Activated CD4-positive, alpha-beta T cell treated with anti-CD3 and anti-CD28 coated beads for 4 hours (primary cell): ENCODE measurements at regions not wholly inside any gene's neighbourhood (a gene's known extent, or its start where the extent isn't known, plus 50 kb on each side); places are given as distances from the start of the nearest gene placed in this dataset.

Source experiments
- DNase-seq, 2 donors: peaks; one replicate each; pipeline ENCODE4 v3.0.0-alpha.2; 2020

GRCh38 chr21:40901691-40902090, 54.7 kb upstream of the DSCAM start:
- DNase-seq, result no peak

DNA sequence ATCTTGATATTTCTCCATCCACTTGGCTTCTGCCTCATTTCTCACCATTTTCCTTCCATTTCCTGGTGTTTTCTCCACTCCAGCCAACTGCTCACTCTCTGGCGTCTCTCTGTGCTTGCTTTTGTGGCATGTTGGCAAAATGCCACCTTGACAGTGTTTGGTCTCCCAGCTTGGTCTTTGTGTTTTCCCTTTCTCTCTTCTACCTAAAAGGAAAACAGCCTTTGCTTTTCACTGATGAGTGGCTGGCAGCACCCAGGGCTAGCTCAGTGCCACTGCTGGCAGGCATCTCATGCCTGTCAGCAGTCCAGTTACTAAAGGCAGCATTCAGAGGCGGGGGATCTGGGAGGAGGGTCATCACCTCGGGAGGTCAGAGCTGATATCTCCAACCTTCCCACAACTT, 55.3 kb upstream of the DSCAM start:
- no peak for DNase-seq

GRCh38 chr21:40902993-40903392, 56.0 kb upstream of the DSCAM start:
- no peak for DNase-seq

DNA sequence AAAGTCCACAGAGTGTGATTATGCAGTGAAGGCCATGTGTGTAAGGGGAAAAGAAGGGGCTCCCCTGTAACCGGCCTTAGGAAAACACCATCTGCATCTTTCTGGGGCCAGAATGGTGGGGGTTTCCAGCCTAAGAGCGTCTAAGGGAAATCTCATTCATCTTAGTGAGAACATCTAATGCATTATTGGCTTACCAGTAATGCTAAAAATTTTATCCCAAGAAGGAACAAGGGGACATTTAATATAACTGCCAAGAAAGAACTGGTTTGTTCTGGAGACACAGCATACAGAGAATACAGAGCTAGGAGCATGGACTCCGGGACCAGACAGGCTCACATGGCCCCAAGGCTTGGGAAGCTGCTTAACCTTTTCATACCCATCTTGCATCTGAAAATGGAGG, 58.3 kb upstream of the DSCAM start:
- DNase-seq, result no peak

- no peak for DNase-seq
Measured at GRCh38 chr21:40912375-40912774, 65.4 kb upstream of the DSCAM start.

- no peak for DNase-seq
Measured at GRCh38 chr21:40915114-40915513, 68.2 kb upstream of the DSCAM start.

DNA sequence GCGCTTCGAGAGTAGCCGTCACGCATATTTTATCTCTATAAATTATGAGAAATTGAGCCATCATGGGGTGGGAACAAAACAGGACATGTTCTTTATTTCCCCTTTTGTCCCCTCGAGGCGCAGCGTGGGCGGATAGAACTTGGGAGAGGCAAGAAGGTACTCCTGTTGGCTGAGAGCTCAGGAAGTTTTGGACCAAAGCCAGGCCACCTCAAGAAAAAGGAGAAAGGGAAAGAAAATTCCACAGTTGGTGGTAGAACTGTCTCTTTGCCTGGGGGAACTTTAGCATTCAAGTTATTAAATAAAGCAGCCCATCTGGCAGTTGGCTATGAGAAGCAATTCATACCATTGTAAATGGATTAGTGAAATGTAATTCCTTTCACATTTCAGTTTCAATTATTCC, 76.4 kb upstream of the DSCAM start:
- no peak for DNase-seq

- DNase-seq, result no peak
Measured at GRCh38 chr21:40923901-40924300, 76.9 kb upstream of the DSCAM start.

DNA sequence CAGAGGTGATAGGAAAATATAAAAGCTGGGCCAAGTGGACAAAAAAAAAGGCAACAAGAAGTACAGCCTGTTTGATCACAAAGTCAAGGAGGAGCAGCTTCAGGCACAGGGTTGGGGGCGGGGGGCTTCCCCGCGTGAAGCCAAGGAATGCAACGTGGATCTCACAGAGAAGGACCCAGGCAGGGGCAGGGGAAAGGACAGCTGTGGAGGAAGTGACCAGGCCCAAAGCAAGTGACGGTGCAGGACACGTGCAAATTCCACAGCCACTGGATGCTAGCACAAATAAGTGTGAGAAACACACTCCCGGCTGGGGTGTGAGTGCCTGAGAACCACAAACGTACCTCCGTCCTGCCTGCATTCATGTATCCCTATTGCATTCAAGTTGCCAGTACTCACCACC, 77.7 kb upstream of the DSCAM start:
- no peak for DNase-seq

DNA sequence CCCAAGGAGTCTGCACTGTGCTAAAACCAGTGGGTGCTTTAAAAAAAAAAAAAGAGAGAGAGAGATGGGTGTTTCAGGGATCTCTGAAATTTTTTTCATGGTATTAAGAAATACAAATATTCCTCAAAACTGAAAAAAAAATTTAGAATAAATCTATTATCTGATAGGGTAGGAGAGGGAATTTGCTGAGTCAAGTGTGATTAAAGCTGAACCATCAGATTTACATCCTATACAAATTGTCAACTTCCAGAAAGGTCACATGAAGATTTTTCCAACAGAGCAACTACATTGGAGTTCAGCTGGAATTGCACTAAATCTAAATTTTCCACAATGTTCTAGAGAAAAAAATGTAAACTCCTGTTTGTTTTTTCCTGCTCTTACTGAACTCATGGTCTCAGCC, 79.3 kb upstream of the DSCAM start:
- DNase-seq, result no peak

GRCh38 chr21:40929833-40930232, 82.9 kb upstream of the DSCAM start:
- no peak for DNase-seq

DNA sequence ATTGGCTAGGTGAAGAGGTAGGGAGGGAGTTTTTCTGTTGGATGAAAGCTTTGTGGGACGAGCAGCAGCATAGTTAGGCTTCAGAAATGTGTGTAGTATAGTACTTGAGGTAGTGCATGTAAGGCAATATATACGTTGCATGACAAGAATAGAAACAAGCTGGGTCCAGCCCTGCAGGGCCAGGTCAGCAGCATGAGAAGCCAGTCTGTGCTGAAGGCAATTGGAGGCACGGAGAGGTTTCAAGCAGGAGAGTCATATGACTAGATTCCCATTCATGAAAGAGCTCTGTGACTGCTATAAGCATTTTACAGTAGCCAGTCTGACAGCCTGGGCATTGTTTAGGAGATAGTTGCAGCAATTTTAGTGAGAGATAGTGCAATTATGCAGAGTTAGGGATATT, 84.2 kb upstream of the DSCAM start:
- no peak for DNase-seq

DNA sequence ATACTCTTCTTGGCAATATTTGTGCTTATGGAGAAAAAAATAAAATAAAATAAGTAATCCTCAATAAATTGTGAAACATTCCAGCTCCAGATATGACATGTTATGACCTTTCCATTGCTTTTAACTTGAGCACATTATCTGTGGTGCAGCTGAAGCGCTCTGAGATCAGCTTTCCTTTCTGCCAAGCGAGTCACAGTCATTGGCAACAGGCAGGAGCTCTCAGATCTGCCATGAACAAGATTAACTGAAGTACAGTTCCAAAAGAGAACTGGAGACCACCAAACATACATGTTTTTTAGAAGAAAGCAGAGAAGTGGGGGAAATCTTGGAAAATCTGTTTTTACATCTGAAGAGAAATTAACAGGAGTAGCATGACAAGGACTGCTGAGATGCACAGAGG, 89.2 kb upstream of the DSCAM start:
- DNase-seq, result no peak

DNA sequence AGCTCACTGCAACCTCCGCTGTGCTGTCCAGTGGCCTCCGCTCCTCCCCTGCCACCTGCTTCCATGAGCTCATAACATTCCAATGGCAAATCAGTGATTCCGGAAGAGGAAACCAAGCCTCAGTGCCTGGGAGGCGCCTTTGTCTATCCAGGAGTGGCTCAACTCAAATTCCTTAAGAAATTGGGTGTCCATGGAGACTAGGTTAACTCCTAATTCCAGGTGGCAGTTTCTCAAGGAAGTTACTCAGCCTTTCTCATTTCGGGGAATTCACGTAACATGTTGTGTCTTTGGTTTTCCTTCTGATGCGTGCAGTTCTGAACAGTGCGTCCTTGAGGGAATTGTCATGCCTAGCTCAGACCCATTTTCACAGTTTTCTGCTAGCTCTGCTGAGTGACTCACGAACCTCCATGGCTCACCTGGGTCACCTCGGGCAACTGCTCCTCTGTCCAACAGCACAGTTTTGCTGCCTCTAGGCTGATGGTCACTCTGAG, 89.9 kb upstream of the DSCAM start:
- no peak for DNase-seq

GRCh38 chr21:40938078-40938477, 91.1 kb upstream of the DSCAM start:
- no peak for DNase-seq

GRCh38 chr21:40938611-40939010, 91.7 kb upstream of the DSCAM start:
- DNase-seq, result no peak

DNA sequence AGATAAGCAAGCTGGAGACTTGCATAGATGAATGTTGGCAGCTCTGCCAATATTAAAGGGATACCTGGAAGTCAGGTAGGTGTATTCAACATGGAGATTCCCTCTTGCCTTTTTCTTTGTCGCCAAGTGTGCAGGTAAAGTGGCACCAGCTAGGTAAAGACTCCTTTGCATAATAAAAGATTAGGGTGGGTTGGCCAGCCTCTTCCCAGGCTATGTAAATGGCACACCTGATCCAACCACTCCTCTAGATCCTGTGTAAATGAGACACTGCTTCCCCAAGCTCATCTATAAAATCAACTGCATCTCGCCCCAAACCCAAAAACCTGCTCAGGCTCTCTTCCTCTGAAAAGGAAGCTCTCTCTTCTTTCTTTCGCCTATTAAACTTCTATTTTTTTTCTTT, 100.8 kb upstream of the DSCAM start:
- no peak for DNase-seq

DNA sequence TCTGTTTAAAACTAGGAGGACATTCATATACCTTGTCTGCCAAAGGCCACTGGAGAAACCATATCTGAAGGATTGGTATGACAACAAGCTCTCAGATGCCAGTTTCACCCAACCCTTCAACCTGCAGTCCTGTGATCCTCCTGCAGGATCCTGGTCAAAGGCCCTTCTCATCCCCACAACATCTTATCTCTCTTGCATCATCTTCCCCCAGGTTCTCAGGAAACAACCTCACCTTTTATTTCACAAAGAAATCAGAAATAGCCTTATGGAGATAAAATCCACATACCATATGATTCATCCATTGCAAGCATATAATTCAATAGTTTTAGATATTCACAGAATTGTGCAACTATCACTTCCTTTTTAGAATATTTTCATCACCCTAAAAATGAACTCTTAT, 104.0 kb upstream of the DSCAM start:
- no peak for DNase-seq

DNA sequence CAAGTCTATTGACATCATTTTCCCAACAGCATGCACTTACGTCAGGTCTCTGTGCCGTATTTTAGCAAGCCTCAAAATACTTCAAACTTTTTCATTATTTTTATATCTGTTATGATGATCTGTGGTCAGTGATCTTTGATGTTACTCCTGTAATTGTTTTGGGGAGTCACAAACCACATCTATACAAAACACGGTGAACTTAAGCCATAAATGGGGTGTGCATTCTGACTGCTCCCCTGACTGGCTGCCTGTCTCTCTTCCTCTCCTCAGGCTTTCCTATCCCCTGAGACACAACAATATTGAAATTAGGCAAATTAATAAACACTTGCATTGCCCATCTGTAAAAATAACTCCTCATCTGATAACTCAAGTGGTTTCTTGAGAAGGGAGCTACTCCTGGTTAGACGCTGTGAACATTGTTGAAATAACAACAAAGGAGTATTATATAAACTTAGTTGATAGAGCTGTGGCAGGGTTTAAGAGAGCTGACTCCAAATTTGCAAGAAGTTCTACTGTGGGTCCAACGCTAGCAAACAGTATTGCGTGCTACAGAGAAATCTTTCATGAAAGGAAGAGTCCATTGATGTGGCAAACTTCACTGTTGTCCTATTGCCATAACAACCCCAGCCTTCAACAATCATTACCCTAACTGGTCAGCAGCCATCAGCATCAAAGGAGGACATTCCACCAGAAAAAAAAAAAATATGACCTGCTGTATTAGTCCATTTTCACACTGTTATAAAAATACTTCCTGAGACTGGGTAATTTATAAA, 105.8 kb upstream of the DSCAM start:
- DNase-seq, result no peak

DNA sequence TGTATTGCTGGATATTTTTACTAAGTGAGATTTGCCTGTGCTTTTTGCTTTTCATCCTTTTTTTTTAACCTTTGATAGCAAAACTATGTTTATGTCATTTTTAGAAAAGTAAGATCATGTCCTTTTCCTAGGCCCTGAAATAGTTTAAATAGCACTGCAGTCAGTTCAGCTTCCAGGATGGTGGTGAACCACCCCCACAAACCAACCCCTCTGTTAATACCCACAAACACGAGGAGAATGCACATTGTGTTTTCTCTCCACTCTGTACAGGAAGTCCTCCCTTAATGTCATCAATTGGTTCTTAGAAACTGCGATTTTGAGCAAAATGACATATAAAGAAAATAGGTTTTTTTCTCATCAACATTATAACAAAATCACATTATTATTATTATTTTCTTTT, 117.7 kb upstream of the DSCAM start:
- DNase-seq, result no peak

GRCh38 chr21:40967771-40968170, 120.8 kb upstream of the DSCAM start:
- DNase-seq, result no peak

- no peak for DNase-seq
Measured at GRCh38 chr21:40972151-40972550, 125.2 kb upstream of the DSCAM start.

DNA sequence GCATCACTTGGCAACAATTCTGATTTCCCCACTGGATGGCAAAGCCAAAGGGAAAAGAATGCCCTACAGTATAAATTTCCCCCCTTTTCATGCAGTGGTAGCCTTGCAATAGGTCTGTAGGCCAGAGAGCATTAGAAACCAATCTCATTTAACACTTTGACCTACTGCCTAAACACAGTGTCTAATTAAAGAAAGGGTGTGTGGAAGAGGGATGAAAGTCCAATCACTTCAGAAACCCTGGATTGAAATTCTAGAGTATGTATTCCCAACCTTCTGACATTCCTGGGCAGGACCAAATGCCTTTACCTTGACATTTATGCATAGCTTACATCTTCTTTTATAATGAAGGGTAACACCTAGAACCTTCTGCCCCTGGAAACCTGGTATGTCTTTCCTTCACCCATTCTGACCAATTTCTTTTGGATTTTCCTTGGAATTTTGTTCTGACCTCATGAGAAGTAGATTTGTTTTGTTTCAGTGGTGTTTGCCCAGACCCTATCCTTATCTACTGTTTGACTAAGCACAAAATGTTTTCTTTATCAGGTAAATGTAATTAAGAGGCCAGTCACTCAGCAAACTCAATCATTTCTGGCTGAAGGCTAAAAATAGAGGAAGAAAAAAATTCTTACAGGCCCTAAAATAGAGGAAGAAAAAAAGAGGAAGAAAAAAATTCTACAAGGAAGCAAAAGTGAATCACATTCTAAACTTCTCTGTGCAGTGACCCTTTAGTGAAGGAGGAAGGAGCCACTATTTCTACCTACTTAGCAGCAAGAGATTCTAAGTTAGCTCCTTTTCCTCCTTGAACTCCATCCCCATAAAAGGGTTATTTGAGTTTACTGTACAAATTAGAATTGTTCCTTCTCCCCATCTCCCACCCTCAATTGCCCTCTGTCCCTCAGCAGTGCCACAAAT, 129.5 kb upstream of the DSCAM start:
- DNase-seq, result no peak

GRCh38 chr21:40985370-40985769, 138.4 kb upstream of the DSCAM start:
- DNase-seq, result no peak
